ENCODE measurements at regions not wholly inside any gene's neighbourhood (a gene's known extent, or its start where the extent isn't known, plus 50 kb on each side); places are given as distances from the start of the nearest gene placed in this dataset.

- DNase-seq (ENCODE audit: low spot score) (no peak), FAIRE-seq (no peak)
Measured at GRCh38 chr5:2387250-2387633, 364.2 kb downstream of the IRX2 start.

GRCh38 chr5:2385818-2386217 lies 365.7 kb downstream of the IRX2 start:
- FAIRE-seq, result no peak

GRCh38 chr5:2383698-2384065 lies 367.8 kb downstream of the IRX2 start:
- FAIRE-seq (no peak), DNase-seq (ENCODE audit: low spot score) (no peak)

More at GRCh38 chr5:2385818-2386217, 365.7 kb downstream of the IRX2 start:
- DNase-seq (ENCODE audit: low spot score), result no peak

GRCh38 chr5:2382776-2383697 lies 368.4 kb downstream of the IRX2 start:
- no peak for DNase-seq (ENCODE audit: low spot score)
- FAIRE-seq, result no peak

GRCh38 chr5:2381861-2382260 lies 369.6 kb downstream of the IRX2 start:
- DNase-seq (ENCODE audit: low spot score) (no peak), FAIRE-seq (no peak)

- FAIRE-seq (no peak), DNase-seq (ENCODE audit: low spot score) (no peak)
Measured at GRCh38 chr5:2381070-2381469, 370.4 kb downstream of the IRX2 start.

GRCh38 chr5:2378976-2379375 lies 372.5 kb downstream of the IRX2 start:
- DNase-seq (ENCODE audit: low spot score) (no peak), FAIRE-seq (no peak)

GRCh38 chr5:2378108-2378507 lies 373.4 kb downstream of the IRX2 start:
- DNase-seq (ENCODE audit: low spot score) (no peak), FAIRE-seq (no peak)

GRCh38 chr5:2376486-2376885 lies 375.0 kb downstream of the IRX2 start:
- FAIRE-seq (no peak), DNase-seq (ENCODE audit: low spot score) (no peak)

GRCh38 chr5:2375757-2376250 lies 375.7 kb downstream of the IRX2 start:
- FAIRE-seq (no peak), DNase-seq (ENCODE audit: low spot score) (no peak)

GRCh38 chr5:2375291-2375690 lies 376.2 kb downstream of the IRX2 start:
- no peak for FAIRE-seq
- no peak for DNase-seq (ENCODE audit: low spot score)

GRCh38 chr5:2374703-2375102 lies 376.8 kb downstream of the IRX2 start:
- no peak for DNase-seq (ENCODE audit: low spot score)
- no peak for FAIRE-seq

GRCh38 chr5:2373631-2374030 lies 377.8 kb downstream of the IRX2 start:
- DNase-seq (ENCODE audit: low spot score) (no peak), FAIRE-seq (no peak)

- FAIRE-seq, result no peak
- no peak for DNase-seq (ENCODE audit: low spot score)
Measured at GRCh38 chr5:2371419-2371710, 380.1 kb downstream of the IRX2 start.

- no peak for FAIRE-seq
- DNase-seq (ENCODE audit: low spot score), result no peak
Measured at GRCh38 chr5:2370626-2371418, 380.7 kb downstream of the IRX2 start.

- DNase-seq (ENCODE audit: low spot score) (no peak), FAIRE-seq (peak; percentile 96)
Measured at GRCh38 chr5:2369178-2369577, 382.3 kb downstream of the IRX2 start.

- DNase-seq (ENCODE audit: low spot score), result no peak
- peak; percentile 61 for FAIRE-seq
Measured at GRCh38 chr5:2366816-2367215, 384.7 kb downstream of the IRX2 start.

- FAIRE-seq, result no peak
- DNase-seq (ENCODE audit: low spot score), result no peak
Measured at GRCh38 chr5:2357309-2357708, 394.2 kb downstream of the IRX2 start.

- FAIRE-seq (no peak), DNase-seq (ENCODE audit: low spot score) (no peak)
Measured at GRCh38 chr5:2355859-2356258, 395.6 kb downstream of the IRX2 start.

- FAIRE-seq, result peak; percentile 32
Measured at GRCh38 chr5:2353871-2354440, 397.5 kb downstream of the IRX2 start.

GRCh38 chr5:2353211-2353610 lies 398.3 kb downstream of the IRX2 start:
- FAIRE-seq (no peak), DNase-seq (ENCODE audit: low spot score) (no peak)

More at GRCh38 chr5:2353871-2354440, 397.5 kb downstream of the IRX2 start:
- DNase-seq (ENCODE audit: low spot score), result no peak
